HCT116 (cell line): ENCODE measurements at regions not wholly inside any gene's neighbourhood (a gene's known extent, or its start where the extent isn't known, plus 50 kb on each side); places are given as distances from the start of the nearest gene placed in this dataset.

Source experiments
- ATAC-seq: fragments of 200-7000 bp; cut with Tn5 transposase; 2 replicates; pipeline ENCODE4 v1.9.1; 2020; ENCODE audit warnings: mild to moderate bottlenecking, moderate library complexity
- BruUV-seq: library from RNA; stranded (reverse); fragments of 400-500 nt; replicated peaks from 2 replicates; lab custom pipeline; 2021; lab: Mats Ljungman, UMichigan
- CTCF ChIA-PET: fragments of 300-600 bp; sonication (Branson Sonifier 250); formaldehyde crosslinking; loops from one replicate; lab custom pipeline; 2021; ENCODE audit warnings: antibody characterized with exemption; lab: Charles Lee
- POLR2A ChIA-PET: fragments of 300-600, 350-600 bp; sonication (Branson Sonifier 250); formaldehyde crosslinking; loops from one replicate; lab custom pipeline; 2021; ENCODE audit warnings: antibody characterized with exemption; lab: Charles Lee
- RAD21 ChIA-PET, 2 experiments: fragments of 300-600 bp; sonication (Branson Sonifier 250); formaldehyde crosslinking; loops; one replicate each; lab custom pipeline; 2023; ENCODE audit warnings: low total read pairs in 2 of 2; ENCODE audit not compliant: uncharacterized antibody in 2 of 2, unreplicated experiment in 2 of 2, low non-redundant PET in 1 of 2; lab: Charles Lee
- DNase-seq: peaks from one replicate; pipeline ENCODE4 v3.0.0-alpha.2; 2010; ENCODE audit warnings: low read depth, low spot score
- H2AFZ ChIP-seq: fragments of 200-600 bp; shearing (Covaris generic), sonication (generic); 2 replicates; pipeline ENCODE4 v1.6.1; 2017; ENCODE audit warnings: low read depth, mixed run types, mixed read lengths, antibody characterized with exemption, low read length; ENCODE audit not compliant: poor library complexity, severe bottlenecking
- H3K27ac ChIP-seq: 2 replicates; pipeline ENCODE4 v1.5.1; 2012; ENCODE audit warnings: low read depth, low read length
- H3K27me3 ChIP-seq: fragments of 200-600 bp; sonication (generic); 2 replicates; pipeline ENCODE4 v1.6.1; 2016; ENCODE audit warnings: mixed run types, low read length, mixed read lengths; ENCODE audit not compliant: insufficient read depth
- H3K36me3 ChIP-seq, 2 experiments: fragments of 200-500 bp in 1 of 2; fragments of 200-600 bp in 1 of 2; sonication (Bioruptor generic) in 1 of 2; sonication (generic) in 1 of 2; 2 replicates each; pipeline versions ENCODE4 v1.5.1 to v1.6.1; 2014 to 2016; ENCODE audit warnings: low read length in 2 of 2, inconsistent platforms in 1 of 2, mixed read lengths in 1 of 2, mixed run types in 1 of 2; ENCODE audit not compliant: insufficient read depth in 2 of 2, control insufficient read depth in 1 of 2
- H3K4me1 ChIP-seq, 2 experiments: fragments of 200-600 bp in 1 of 2; sonication (generic) in 1 of 2; 2 replicates each; pipeline versions ENCODE4 v1.5.1 to v1.6.1; 2012 to 2017; ENCODE audit warnings: low read length in 2 of 2, inconsistent platforms in 1 of 2, mild to moderate bottlenecking in 1 of 2, mixed read lengths in 1 of 2, mixed run types in 1 of 2, moderate library complexity in 1 of 2; ENCODE audit not compliant: insufficient read depth in 2 of 2, control insufficient read depth in 1 of 2
- H3K4me2 ChIP-seq: fragments of 200-600 bp; sonication (generic); 2 replicates; pipeline ENCODE4 v1.6.1; 2017; ENCODE audit warnings: mixed run types, low read length, mixed read lengths
- H3K4me3 ChIP-seq, 2 experiments: fragments of 200-600 bp in 1 of 2; sonication (generic) in 1 of 2; replicated peaks in 1 of 2; 2 replicates each; pipeline ENCODE4 v1.5.1; 2011 to 2016; ENCODE audit warnings: low read length in 2 of 2, control low read depth in 1 of 2, low read depth in 1 of 2, mild to moderate bottlenecking in 1 of 2, mixed read lengths in 1 of 2, mixed run types in 1 of 2
- H3K79me2 ChIP-seq: fragments of 200-600 bp; sonication (generic); 2 replicates; pipeline ENCODE4 v1.6.1; 2017; ENCODE audit warnings: mild to moderate bottlenecking, mixed run types, low read length, moderate library complexity, mixed read lengths; ENCODE audit not compliant: insufficient read depth
- H3K9ac ChIP-seq: fragments of 200-600 bp; sonication (generic); 2 replicates; pipeline ENCODE4 v1.6.1; 2016; ENCODE audit warnings: low read length, mixed read lengths
- H3K9me2 ChIP-seq: fragments of 200-600 bp; sonication (generic), shearing (Covaris generic); 2 replicates; pipeline ENCODE4 v1.6.1; 2017; ENCODE audit warnings: mixed run types, mild to moderate bottlenecking, moderate library complexity; ENCODE audit not compliant: insufficient read depth
- H3K9me3 ChIP-seq, 2 experiments: fragments of 200-500 bp in 1 of 2; fragments of 200-600 bp in 1 of 2; sonication (Bioruptor generic) in 1 of 2; sonication (generic) in 1 of 2; 2 replicates each; pipeline ENCODE4 v1.6.1; 2014 to 2017; ENCODE audit warnings: low read length in 2 of 2, mixed read lengths in 2 of 2, inconsistent platforms in 1 of 2, low read depth in 1 of 2, mild to moderate bottlenecking in 1 of 2, mixed run types in 1 of 2, moderate library complexity in 1 of 2; ENCODE audit not compliant: control insufficient read depth in 1 of 2, insufficient read depth in 1 of 2
- H4K20me1 ChIP-seq: fragments of 200-600 bp; sonication (generic), shearing (Covaris generic); 2 replicates; pipeline ENCODE4 v1.6.1; 2017; ENCODE audit warnings: mixed run types, mild to moderate bottlenecking, moderate library complexity; ENCODE audit not compliant: insufficient read depth
- CEBPB ChIP-seq: IDR thresholded peaks from 2 replicates; pipeline ENCODE4 v1.6.1; 2012; ENCODE audit warnings: low read depth
- EGR1 ChIP-seq: IDR thresholded peaks from 2 replicates; pipeline ENCODE4 v1.6.1; 2012; ENCODE audit warnings: low read depth
- ELF1 ChIP-seq: IDR thresholded peaks from 2 replicates; pipeline ENCODE4 v1.6.1; 2012; ENCODE audit warnings: low read depth, borderline replicate concordance
- EZH2 ChIP-seq: fragments of 200-600 bp; sonication (generic); IDR thresholded peaks from 2 replicates; pipeline ENCODE4 v1.6.1; 2017; ENCODE audit warnings: antibody characterized with exemption, mixed run types
- FOSL1 ChIP-seq: IDR thresholded peaks from 2 replicates; pipeline ENCODE4 v1.6.1; 2012; ENCODE audit warnings: low read depth
- JUND ChIP-seq: IDR thresholded peaks from 2 replicates; pipeline ENCODE4 v1.6.1; 2012
- MAX ChIP-seq: IDR thresholded peaks from 2 replicates; pipeline ENCODE4 v1.6.1; 2012
- POLR2AphosphoS5 ChIP-seq: IDR thresholded peaks from 2 replicates; pipeline ENCODE4 v1.6.1; 2011; ENCODE audit warnings: mild to moderate bottlenecking, low read depth, low read length, moderate library complexity
- RAD21 ChIP-seq: IDR thresholded peaks from 2 replicates; pipeline ENCODE4 v1.6.1; 2012; ENCODE audit warnings: low read depth, mild to moderate bottlenecking
- REST ChIP-seq: IDR thresholded peaks from 2 replicates; pipeline ENCODE4 v1.6.1; 2012; ENCODE audit warnings: low read depth
- SRF ChIP-seq: IDR thresholded peaks from 2 replicates; pipeline ENCODE4 v1.6.1; 2012; ENCODE audit warnings: low read depth
- TCF7L2 ChIP-seq: IDR thresholded peaks from 2 replicates; pipeline ENCODE4 v1.7.0; 2011; ENCODE audit warnings: borderline replicate concordance, inconsistent platforms; ENCODE audit not compliant: insufficient read depth, insufficient read length; ENCODE audit errors: extremely low read depth
- YY1 ChIP-seq: IDR thresholded peaks from 2 replicates; pipeline ENCODE4 v1.6.1; 2011; ENCODE audit warnings: low read length, low read depth, moderate library complexity, mild to moderate bottlenecking; ENCODE audit not compliant: insufficient replicate concordance; ENCODE audit errors: extremely low read depth
- ZFX ChIP-seq: fragments of 450-650 bp; IDR thresholded peaks from 2 replicates; pipeline ENCODE4 v1.6.1; 2017
- ZNF274 ChIP-seq: fragments of 200-500 bp; sonication (Bioruptor generic); IDR thresholded peaks from 2 replicates; pipeline ENCODE4 v1.6.1; 2014; ENCODE audit warnings: mild to moderate bottlenecking, low read depth, low read length, inconsistent platforms
- intact Hi-C: fragments of 100-400 bp; cut with micrococcal nuclease; formaldehyde crosslinking; loops from 2 replicates; pipeline ENCODE4 v1.10.0; 2022
- TF ChIP-seq, protein P1 (sequence below): IDR thresholded peaks from 2 replicates; pipeline ENCODE4 v1.6.1; 2012

- ChIA-PET POLR2A (no interaction called here), CTCF (no interaction called here)
- no TSS peak for BruUV-seq
Measured at GRCh38 chr10:123385508-123386080, 231.4 kb downstream of the BUB3 start.

GRCh38 chr10:123389520-123389919 lies 235.3 kb downstream of the BUB3 start:
- Histone ChIP-seq H3K4me2 (no peak overlapping the region), H3K27me3 (no peaks in the 10 kb centered on the region), H3K36me3 (no peaks in the 10 kb centered on the region), H2AFZ (no peak overlapping the region), H3K4me1 (no peaks in the 10 kb centered on the region), H3K9ac (no peak overlapping the region), H3K9me2 (no peaks in the 10 kb centered on the region), H4K20me1 (no peaks in the 10 kb centered on the region), H3K9me3 (no peaks in the 10 kb centered on the region), H3K27ac (no peak overlapping the region), H3K4me3 (no peak overlapping the region), H3K79me2 (no peaks in the 10 kb centered on the region)
- ChIA-PET CTCF (no interaction called here), RAD21 (no interaction called here), POLR2A (no interaction called here)
- no TSS peak for BruUV-seq
- DNase-seq (no peak), ATAC-seq (no peak)
- intact Hi-C loops = no loop called here
- no peak for TF ChIP-seq EGR1
- TF ChIP-seq JUND = no peak
- no peak for TF ChIP-seq ZNF274
- no peak for TF ChIP-seq EZH2
- TF ChIP-seq ZFX = no peak
- TF ChIP-seq MAX = no peak
- TF ChIP-seq ELF1 = no peak
- TF ChIP-seq CEBPB = no peak
- TF ChIP-seq FOSL1 = no peak
- no peak for TF ChIP-seq YY1
- TF ChIP-seq, protein P1, sequence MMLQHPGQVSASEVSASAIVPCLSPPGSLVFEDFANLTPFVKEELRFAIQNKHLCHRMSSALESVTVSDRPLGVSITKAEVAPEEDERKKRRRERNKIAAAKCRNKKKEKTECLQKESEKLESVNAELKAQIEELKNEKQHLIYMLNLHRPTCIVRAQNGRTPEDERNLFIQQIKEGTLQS = no peak
- TF ChIP-seq POLR2AphosphoS5 = no peak
- no peak for TF ChIP-seq SRF
- no peak for TF ChIP-seq TCF7L2
- no peak for TF ChIP-seq REST

More at GRCh38 chr10:123385508-123386080, 231.4 kb downstream of the BUB3 start:
- no peak for ATAC-seq
- no peak for DNase-seq
- no peaks in the 10 kb centered on the region for H3K9me3 ChIP-seq
- intact Hi-C loops = no loop called here
- no peak overlapping the region for H2AFZ ChIP-seq
- no peak overlapping the region for H3K4me3 ChIP-seq
- no peaks in the 10 kb centered on the region for H3K9me2 ChIP-seq
- no peak for TF ChIP-seq RAD21
- H4K20me1 ChIP-seq = no peaks in the 10 kb centered on the region
- H3K4me1 ChIP-seq = no peaks in the 10 kb centered on the region
- RAD21 ChIA-PET = no interaction called here
- H3K79me2 ChIP-seq = no peaks in the 10 kb centered on the region
- H3K9ac ChIP-seq = no peak overlapping the region
- H3K4me2 ChIP-seq = no peak overlapping the region
- no peak overlapping the region for H3K27ac ChIP-seq
- H3K36me3 ChIP-seq = no peaks in the 10 kb centered on the region
- H3K27me3 ChIP-seq = no peaks in the 10 kb centered on the region
